Hindlimb muscle (tissue), 1 donor: ENCODE measurements at regions not wholly inside any gene's neighbourhood (a gene's known extent, or its start where the extent isn't known, plus 50 kb on each side); places are given as distances from the start of the nearest gene placed in this dataset.
"Not testable (repeated sequence)": the region's sequence is repeated elsewhere in the genome, so short reads cannot be mapped to it uniquely, and the experiment has no call there.

Source experiments
- DNase-seq: peaks from one replicate; pipeline ENCODE4 v3.0.0-alpha.2; 2013

DNA sequence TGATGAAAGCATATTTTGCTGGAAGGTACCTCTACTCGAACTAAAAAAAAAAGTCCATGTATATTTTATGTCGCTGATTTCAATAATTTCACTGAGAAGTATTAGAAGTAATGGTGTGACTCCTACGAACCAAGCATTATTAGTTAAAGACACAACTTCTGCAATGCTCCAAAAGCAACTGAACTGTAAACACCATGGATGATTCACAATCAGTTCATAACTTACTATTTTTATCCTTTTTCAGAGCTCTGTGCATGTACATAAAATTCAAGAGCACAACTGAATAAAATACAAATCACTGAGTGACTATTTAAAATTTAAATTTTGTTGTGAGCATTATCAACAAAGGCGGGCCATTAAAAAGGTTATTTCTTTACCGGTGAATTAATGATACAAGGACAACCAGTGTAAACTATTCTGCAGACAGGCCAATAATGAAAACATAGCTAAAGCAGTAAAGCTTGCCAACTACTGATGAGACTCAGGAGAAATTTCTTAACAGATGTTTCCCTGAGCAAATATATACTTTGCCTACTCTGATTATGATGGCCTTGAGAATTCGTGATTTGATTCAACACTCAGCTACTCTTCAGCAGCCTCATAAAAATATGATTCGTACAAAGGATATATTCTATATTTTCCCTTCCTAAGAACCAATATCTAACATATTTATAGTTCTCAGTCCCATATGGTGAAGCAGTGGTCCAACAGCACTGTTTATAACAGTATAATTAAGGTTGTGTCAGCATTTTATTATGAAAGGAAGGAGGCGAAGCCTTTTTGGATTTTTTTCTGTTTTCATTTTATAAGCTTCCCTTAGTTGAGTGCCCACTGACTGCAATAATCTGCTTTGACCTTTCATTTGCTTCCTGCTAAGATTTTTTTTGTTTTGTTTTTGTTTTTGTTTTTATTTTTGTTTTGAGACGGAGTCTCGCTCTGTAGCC is 62.8 kb upstream of the NEIL3 start:
- no peak for DNase-seq

DNA sequence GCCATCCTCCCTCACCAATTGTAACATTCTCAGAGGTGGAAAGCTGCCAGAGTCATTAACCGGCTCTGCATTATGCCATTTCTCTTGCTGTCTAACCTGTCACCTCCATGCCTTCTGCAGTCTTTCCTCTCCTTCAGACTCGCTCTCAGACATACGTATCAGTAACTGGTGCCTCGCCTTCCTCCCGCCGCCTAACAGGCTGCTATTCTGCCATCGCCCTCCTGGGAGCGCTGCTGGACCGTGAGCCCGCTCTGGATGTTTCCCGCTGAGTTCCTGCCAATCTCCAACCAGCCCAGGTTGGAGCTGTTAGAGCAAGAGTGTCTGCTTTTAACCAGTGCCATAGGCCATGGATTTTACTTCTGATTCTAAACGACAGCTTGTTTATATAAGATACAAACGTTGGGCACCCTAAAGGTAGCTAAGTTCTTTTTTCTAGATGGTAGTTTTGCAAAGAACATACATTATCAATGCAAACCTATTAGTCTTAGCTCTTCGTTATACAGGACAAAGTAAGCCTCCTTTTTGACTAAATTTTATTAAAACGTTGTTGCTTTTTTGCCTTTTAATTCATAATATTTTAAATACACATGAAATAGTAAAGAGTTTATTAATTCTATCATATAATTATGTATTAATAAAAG is 59.5 kb upstream of the NEIL3 start:
- DNase-seq: peak; percentile 49

DNA sequence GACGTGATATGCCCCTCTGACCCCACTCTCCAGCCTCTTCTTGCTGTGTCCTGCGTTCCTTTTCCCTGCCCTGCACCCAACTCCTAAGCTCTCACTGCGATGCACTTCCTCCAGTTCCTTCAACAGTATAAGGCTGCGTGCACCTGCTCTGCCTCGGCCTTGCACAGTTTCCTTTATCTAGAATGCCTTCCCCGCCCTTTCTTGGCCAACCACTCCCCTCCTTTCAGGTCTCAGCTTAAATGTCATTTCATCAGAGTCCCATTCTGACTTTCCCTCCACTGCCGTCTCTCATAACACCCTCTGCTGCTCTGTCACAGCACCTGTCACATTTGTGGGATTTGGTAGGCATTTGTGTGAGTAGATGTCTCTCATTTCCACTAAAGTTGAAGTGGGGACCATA is 58.4 kb upstream of the NEIL3 start:
- DNase-seq: no peak

DNA sequence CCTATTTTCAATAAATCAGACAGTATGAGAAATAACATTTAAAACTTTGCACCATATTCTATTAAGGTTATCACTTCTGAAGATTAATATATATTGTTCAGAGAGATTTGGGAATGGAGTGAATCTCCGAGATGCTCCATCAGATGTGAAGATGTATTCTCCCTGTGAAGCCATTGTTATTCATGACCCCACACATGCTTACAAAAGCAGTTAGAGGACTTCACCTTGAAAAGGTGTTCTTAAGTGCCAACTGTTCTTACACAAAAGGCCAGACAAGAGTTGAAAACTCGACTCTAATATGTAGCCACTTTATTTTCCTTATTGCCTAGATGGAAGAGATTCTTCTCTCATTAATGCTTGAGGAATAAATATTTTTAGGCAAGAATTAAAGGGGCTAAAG is 54.3 kb upstream of the NEIL3 start:
- no peak for DNase-seq

DNA sequence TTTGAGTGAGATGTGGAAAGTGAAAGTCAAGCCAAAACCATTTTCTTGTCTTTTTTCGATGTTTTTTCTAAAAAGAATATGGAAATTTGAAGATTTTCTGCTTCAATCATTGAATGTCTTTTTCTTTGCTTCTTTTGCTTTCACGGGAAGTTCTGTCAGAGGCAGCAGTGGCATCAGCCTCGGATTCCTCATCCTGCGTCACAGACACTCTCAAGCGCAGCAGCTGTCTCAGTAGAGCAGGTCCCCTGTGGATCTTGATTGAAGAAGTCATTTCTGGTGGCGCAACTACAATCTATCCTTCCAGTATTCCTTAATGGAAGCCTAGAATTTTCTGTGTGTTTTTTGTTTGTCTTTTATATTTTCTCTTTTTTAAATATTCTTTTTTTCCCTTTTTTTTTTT is 52.7 kb upstream of the NEIL3 start:
- DNase-seq: no peak

DNA sequence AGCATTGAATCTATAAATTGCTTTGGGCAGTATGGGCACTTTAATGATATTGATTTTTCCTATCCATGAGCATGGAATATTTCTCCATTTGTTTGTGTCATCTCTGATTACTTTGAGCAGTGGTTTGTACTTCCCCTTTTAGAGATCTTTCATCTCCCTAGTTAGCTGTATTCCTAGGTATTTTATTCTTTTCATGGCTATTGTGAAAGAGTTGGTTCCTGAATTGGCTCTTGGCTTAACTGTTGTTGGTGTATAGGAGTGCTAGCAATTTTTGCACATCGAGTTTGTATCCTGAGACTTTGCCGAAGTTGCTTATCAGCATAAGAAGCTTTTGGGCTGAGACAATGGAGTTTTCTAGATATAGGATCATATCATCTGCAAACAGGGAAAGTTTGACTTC is 50.2 kb upstream of the NEIL3 start:
- DNase-seq: not testable (repeated sequence)
